Neuronal stem cell (in vitro differentiated cells): ENCODE measurements at regions not wholly inside any gene's neighbourhood (a gene's known extent, or its start where the extent isn't known, plus 50 kb on each side); places are given as distances from the start of the nearest gene placed in this dataset.
A peak's percentile ranks its signal among the peaks of the same experiment; 100 is the strongest.

ENCODE experiments used
- DNase-seq: peaks from one replicate; pipeline ENCODE4 v3.0.0-alpha.2; 2013; ENCODE audit warnings: low spot score
- H2AFZ ChIP-seq: one replicate; pipeline ENCODE4 v1.6.1; 2013; ENCODE audit warnings: mild to moderate bottlenecking, low read length, inconsistent platforms
- H2AK5ac ChIP-seq: 2 replicates; pipeline ENCODE4 v1.6.1; 2013; ENCODE audit warnings: low read depth, mild to moderate bottlenecking, inconsistent platforms, low read length, moderate library complexity, mixed read lengths
- H2BK120ac ChIP-seq: 2 replicates; pipeline ENCODE4 v1.6.1; 2013; ENCODE audit warnings: low read depth, mild to moderate bottlenecking, inconsistent platforms, low read length, moderate library complexity, mixed read lengths
- H2BK12ac ChIP-seq: one replicate; pipeline ENCODE4 v1.6.1; 2013; ENCODE audit warnings: low read length, inconsistent platforms
- H2BK15ac ChIP-seq: 2 replicates; pipeline ENCODE4 v1.6.1; 2013; ENCODE audit warnings: mild to moderate bottlenecking, low read length, inconsistent platforms, mixed read lengths
- H2BK5ac ChIP-seq: one replicate; pipeline ENCODE4 v1.6.1; 2013; ENCODE audit warnings: inconsistent platforms, mild to moderate bottlenecking, low read length, moderate library complexity
- H3K14ac ChIP-seq: one replicate; pipeline ENCODE4 v1.6.1; 2013; ENCODE audit warnings: low read length, inconsistent platforms
- H3K18ac ChIP-seq: 2 replicates; pipeline ENCODE4 v1.6.1; 2013; ENCODE audit warnings: low read length, inconsistent platforms
- H3K23ac ChIP-seq: 2 replicates; pipeline ENCODE4 v1.6.1; 2013; ENCODE audit warnings: low read depth, mild to moderate bottlenecking, mixed read lengths, low read length, inconsistent platforms; ENCODE audit not compliant: poor library complexity
- H3K27ac ChIP-seq: replicated peaks from 3 replicates; pipeline ENCODE4 v1.5.1; 2013; ENCODE audit warnings: low read length, inconsistent platforms
- H3K27me3 ChIP-seq, 3 experiments: 2 replicates each; pipeline ENCODE4 v1.6.1; 2013; ENCODE audit warnings: low read length in 3 of 3, mild to moderate bottlenecking in 2 of 3, inconsistent platforms in 1 of 3, low read depth in 1 of 3, mixed read lengths in 1 of 3, moderate library complexity in 1 of 3; ENCODE audit not compliant: control insufficient read depth in 3 of 3, insufficient read depth in 3 of 3
- H3K36me3 ChIP-seq, 2 donors: replicated peaks in 1 of 2; 2 replicates each; pipeline ENCODE4 v1.6.1; 2013; ENCODE audit warnings: low read length in 2 of 2; ENCODE audit not compliant: control insufficient read depth in 2 of 2, insufficient read depth in 2 of 2
- H3K4ac ChIP-seq: 2 replicates; pipeline ENCODE4 v1.6.1; 2013; ENCODE audit warnings: inconsistent platforms, mild to moderate bottlenecking, low read length, moderate library complexity
- H3K4me1 ChIP-seq, 2 donors: 1 replicate in 1 of 2; 2 replicates in 1 of 2; pipeline ENCODE4 v1.6.1; 2013; ENCODE audit warnings: low read length in 2 of 2, low read depth in 1 of 2; ENCODE audit not compliant: control insufficient read depth in 2 of 2, insufficient read depth in 1 of 2
- H3K4me2 ChIP-seq: one replicate; pipeline ENCODE4 v1.6.1; 2013; ENCODE audit warnings: mild to moderate bottlenecking, low read length, inconsistent platforms; ENCODE audit not compliant: insufficient read depth, poor library complexity, severe bottlenecking
- H3K4me3 ChIP-seq, 2 donors: 2 replicates each; pipeline ENCODE4 v1.5.1; 2013; ENCODE audit warnings: low read length in 2 of 2, mild to moderate bottlenecking in 2 of 2, inconsistent platforms in 1 of 2, moderate library complexity in 1 of 2
- H3K79me1 ChIP-seq: one replicate; pipeline ENCODE4 v1.6.1; 2013; ENCODE audit warnings: low read depth, mild to moderate bottlenecking, inconsistent platforms, low read length, moderate library complexity
- H3K9ac ChIP-seq: one replicate; pipeline ENCODE4 v1.6.1; 2013; ENCODE audit warnings: mild to moderate bottlenecking, low read depth, low read length, inconsistent platforms; ENCODE audit not compliant: poor library complexity
- H3K9me3 ChIP-seq, 2 donors: replicated peaks in 1 of 2; 2 replicates each; pipeline versions ENCODE3 to v1.6.1; 2013; ENCODE audit warnings: low read length in 2 of 2, mild to moderate bottlenecking in 2 of 2, inconsistent platforms in 1 of 2, low read depth in 1 of 2, mixed read lengths in 1 of 2, moderate library complexity in 1 of 2; ENCODE audit not compliant: control insufficient read depth in 2 of 2, insufficient read depth in 1 of 2
- H4K8ac ChIP-seq: one replicate; pipeline ENCODE4 v1.6.1; 2013; ENCODE audit warnings: low read depth, mild to moderate bottlenecking, inconsistent platforms, low read length, moderate library complexity
- H4K91ac ChIP-seq: one replicate; pipeline ENCODE4 v1.6.1; 2013; ENCODE audit warnings: low read length, low read depth, mild to moderate bottlenecking, inconsistent platforms; ENCODE audit not compliant: poor library complexity
- WGBS, 2 donors: extraction: QIAGEN DNeasy Blood & Tissue Kit; methylation state at CpG; one replicate each; pipeline ENCODE4 v1.1.7; 2013; ENCODE audit warnings: missing lambda C conversion rate in 2 of 2, mixed read lengths in 1 of 2; ENCODE audit not compliant: insufficient read length in 2 of 2, insufficient replicate concordance in 1 of 2; ENCODE audit errors: extremely low coverage in 2 of 2; 5-methylcytosine and 5-hydroxymethylcytosine counted together

DNA sequence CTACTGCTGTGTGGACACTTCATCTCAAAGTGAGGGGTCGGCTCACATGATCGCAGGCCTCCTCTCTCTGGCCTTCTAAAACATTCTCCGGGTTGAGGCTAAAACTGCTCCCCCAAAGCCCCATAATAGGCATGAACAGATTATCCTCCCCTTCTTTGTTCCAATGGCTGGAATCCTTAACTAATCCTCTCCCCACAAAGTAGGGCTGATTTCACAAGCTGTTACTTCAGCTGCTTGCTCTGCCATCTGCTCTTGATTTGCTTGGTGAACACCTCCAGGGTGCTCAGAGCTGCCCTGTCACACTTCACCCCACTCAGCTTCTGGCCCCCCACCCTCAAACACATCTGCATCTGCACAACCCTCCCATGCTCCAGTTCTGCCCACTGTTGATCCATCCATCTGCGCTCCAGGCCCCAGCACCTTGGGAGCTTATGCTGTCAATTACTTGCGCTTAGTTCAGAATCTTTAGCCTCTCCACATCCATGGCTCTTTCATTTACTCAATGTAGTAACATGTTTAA lies 173.1 kb upstream of the API5 start:
- H4K8ac ChIP-seq = no peak overlapping the region
- H3K4me1 ChIP-seq = no peaks in the 10 kb centered on the region
- H3K9me3 ChIP-seq = no peaks in the 10 kb centered on the region
- H2BK12ac ChIP-seq = no peak overlapping the region
- H3K27ac ChIP-seq = no peak overlapping the region
- no peak overlapping the region for H3K23ac ChIP-seq
- no peak overlapping the region for H3K18ac ChIP-seq
- no peak overlapping the region for H3K9ac ChIP-seq
- H3K4me2 ChIP-seq = no peak overlapping the region
- no peaks in the 10 kb centered on the region for H3K79me1 ChIP-seq
- no peak for DNase-seq
- H2BK15ac ChIP-seq = no peak overlapping the region
- H3K36me3 ChIP-seq = no peaks in the 10 kb centered on the region
- no peak overlapping the region for H3K4me3 ChIP-seq
- H3K14ac ChIP-seq = no peak overlapping the region
- no CpG with 5 or more reads among the region's 5 CpGs for WGBS, 2 donors
- no peaks in the 10 kb centered on the region for H3K27me3 ChIP-seq
- no peak overlapping the region for H4K91ac ChIP-seq
- no peak overlapping the region for H2BK5ac ChIP-seq
- no peak overlapping the region for H2BK120ac ChIP-seq
- H3K4ac ChIP-seq = no peak overlapping the region
- no peak overlapping the region for H2AFZ ChIP-seq
- H2AK5ac ChIP-seq = no peak overlapping the region

DNA sequence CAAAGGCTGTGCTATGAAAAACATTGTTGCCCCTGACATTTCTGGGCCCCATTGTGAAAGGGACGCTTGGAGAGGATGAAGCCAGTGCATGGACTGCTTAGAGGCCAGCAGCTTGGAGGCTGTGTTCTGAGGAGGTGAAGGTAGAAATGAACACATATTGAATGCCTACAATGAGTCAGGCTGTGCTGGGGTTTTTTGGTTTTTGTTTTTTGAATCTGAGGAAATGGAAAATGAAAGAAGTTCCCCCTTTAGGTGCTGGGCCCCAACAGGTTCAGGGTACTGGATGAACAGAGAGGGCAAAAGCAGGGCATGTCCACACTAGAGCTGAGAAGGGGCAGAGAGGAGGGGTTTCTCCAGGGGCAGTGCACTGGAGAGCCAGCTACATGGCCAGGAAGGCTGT lies 166.1 kb upstream of the API5 start:
- no peak overlapping the region for H2AK5ac ChIP-seq
- H3K23ac ChIP-seq = no peak overlapping the region
- H3K18ac ChIP-seq = peak overlapping the region; percentile 18
- no peaks in the 10 kb centered on the region for H3K36me3 ChIP-seq
- no peaks in the 10 kb centered on the region for H3K4me1 ChIP-seq
- H2AFZ ChIP-seq = no peak overlapping the region
- no peak overlapping the region for H3K4me3 ChIP-seq
- no peak overlapping the region for H3K4me2 ChIP-seq
- H3K9ac ChIP-seq = no peak overlapping the region
- no peak overlapping the region for H2BK12ac ChIP-seq
- no peak overlapping the region for H3K4ac ChIP-seq
- no peaks in the 10 kb centered on the region for H3K27me3 ChIP-seq
- no peak overlapping the region for H3K27ac ChIP-seq
- no peak overlapping the region for H4K91ac ChIP-seq
- H3K9me3 ChIP-seq = peaks cover 0 to 1% of the 10 kb centered on the region in 2 donors
- no peaks in the 10 kb centered on the region for H3K79me1 ChIP-seq
- no peak overlapping the region for H2BK15ac ChIP-seq
- no CpG with 5 or more reads among the region's 1 CpG for WGBS, 2 donors
- no peak overlapping the region for H2BK5ac ChIP-seq
- no peak overlapping the region for H2BK120ac ChIP-seq
- no peak overlapping the region for H4K8ac ChIP-seq
- no peak for DNase-seq
- peak overlapping the region; percentile 74 for H3K14ac ChIP-seq

DNA sequence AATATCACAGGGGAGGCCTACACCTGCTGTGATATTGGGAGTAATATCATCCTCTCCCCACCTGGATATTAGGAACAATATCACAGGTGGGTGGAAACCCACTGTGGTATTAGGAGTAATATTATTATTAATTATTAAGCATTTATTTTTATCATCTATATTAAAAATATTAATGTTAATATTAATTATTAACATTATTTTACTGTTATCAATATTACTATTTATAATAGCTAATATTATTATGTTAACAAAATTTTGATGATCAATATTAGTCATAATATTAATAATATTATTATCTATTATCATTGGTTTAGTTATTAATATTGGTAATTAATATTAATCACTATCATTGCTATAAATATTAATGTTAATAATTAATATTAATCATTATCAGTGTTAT lies 161.1 kb upstream of the API5 start:
- no peak for DNase-seq
- Histone ChIP-seq H3K18ac (no peak overlapping the region), H3K79me1 (no peaks in the 10 kb centered on the region), H2BK15ac (no peak overlapping the region), H2AFZ (no peak overlapping the region), H3K36me3 (no peaks in the 10 kb centered on the region), H3K9me3 (peaks cover 0 to 1% of the 10 kb centered on the region in 2 donors), H3K23ac (no peak overlapping the region), H3K4me2 (no peak overlapping the region), H3K4me1 (no peaks in the 10 kb centered on the region), H2BK5ac (no peak overlapping the region), H3K4ac (no peak overlapping the region), H3K4me3 (no peak overlapping the region), H2AK5ac (no peak overlapping the region), H2BK12ac (no peak overlapping the region), H3K27me3 (no peaks in the 10 kb centered on the region), H3K27ac (no peak overlapping the region), H3K9ac (no peak overlapping the region), H4K8ac (no peak overlapping the region), H2BK120ac (no peak overlapping the region), H3K14ac (no peak overlapping the region), H4K91ac (no peak overlapping the region)

DNA sequence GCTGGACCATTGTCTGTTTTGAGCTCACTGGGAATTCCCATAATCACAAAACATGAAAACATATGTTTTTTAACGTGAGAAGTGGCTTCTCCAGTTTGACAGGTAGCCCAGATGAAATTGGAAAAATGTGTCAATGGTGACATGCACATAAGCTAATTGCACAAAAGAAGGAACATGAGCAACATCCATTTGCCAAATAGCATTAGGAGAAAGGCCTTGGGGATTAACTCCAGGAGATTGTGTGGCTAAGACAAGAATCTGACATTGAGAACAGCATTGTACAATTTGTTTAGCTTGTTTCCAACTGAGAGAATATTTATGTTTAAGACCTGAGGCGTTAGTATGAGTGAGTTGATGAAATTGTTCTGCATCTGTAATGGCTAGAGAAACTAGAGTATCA lies 147.0 kb upstream of the API5 start:
- H2BK12ac ChIP-seq = no peak overlapping the region
- no peak overlapping the region for H3K9ac ChIP-seq
- no peak overlapping the region for H2BK15ac ChIP-seq
- H3K27me3 ChIP-seq = no peaks in the 10 kb centered on the region
- no peaks in the 10 kb centered on the region for H3K36me3 ChIP-seq
- H3K4me1 ChIP-seq = no peaks in the 10 kb centered on the region
- DNase-seq = no peak
- H3K14ac ChIP-seq = no peak overlapping the region
- H2BK120ac ChIP-seq = no peak overlapping the region
- no peak overlapping the region for H4K91ac ChIP-seq
- H2BK5ac ChIP-seq = no peak overlapping the region
- H3K4me2 ChIP-seq = no peak overlapping the region
- WGBS, 2 donors = no CpG with 5 or more reads among the region's 2 CpGs
- no peak overlapping the region for H3K4me3 ChIP-seq
- H3K79me1 ChIP-seq = no peaks in the 10 kb centered on the region
- no peak overlapping the region for H2AK5ac ChIP-seq
- H3K27ac ChIP-seq = no peak overlapping the region
- no peak overlapping the region for H3K18ac ChIP-seq
- no peak overlapping the region for H3K23ac ChIP-seq
- no peak overlapping the region for H3K4ac ChIP-seq
- no peak overlapping the region for H2AFZ ChIP-seq
- H3K9me3 ChIP-seq = peaks cover 0 to 2% of the 10 kb centered on the region in 2 donors
- no peak overlapping the region for H4K8ac ChIP-seq
